GM12875 (cell line): ENCODE measurements at regions not wholly inside any gene's neighbourhood (a gene's known extent, or its start where the extent isn't known, plus 50 kb on each side); places are given as distances from the start of the nearest gene placed in this dataset.

ENCODE experiments used
- H3K4me3 ChIP-seq: one replicate; pipeline ENCODE4 v1.5.1; 2011; ENCODE audit warnings: low read depth, low read length, control low read depth
- TF ChIP-seq, protein P1 (sequence below): IDR thresholded peaks from 2 replicates; pipeline ENCODE4 v1.5.1; 2011; ENCODE audit warnings: low read depth, mild to moderate bottlenecking, control low read depth, inconsistent platforms, low read length, moderate library complexity, borderline replicate concordance; ENCODE audit not compliant: insufficient read depth

DNA sequence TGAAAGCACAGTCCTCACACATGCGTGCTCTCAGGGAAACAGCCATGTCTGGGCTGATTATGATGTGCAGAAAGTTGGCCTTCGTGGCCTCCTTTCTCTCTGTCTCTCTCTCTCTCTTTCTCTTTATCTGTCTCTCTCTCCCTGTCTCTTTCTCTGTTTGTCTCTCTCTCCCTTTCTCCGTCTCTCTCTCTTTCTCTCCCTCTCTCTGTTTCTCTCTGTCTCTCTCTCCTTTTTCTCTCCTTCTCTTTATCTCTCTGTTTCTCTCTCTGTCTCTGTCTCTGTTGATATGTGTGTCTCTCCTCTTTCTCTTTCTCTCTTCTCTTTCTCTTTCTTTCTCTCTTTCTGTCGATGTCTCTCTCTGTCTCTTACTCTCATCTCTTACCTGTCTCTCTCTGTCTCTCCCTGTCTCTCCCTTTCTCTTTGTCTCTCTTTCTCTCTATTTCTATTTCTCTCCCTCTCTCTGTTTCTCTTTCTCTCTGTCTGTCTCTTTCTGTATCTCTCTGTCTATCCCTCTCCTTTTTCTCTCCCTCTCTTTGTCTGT, 105.4 kb upstream of the MPP7 start:
- no peak overlapping the region for H3K4me3 ChIP-seq
- TF ChIP-seq, protein P1, sequence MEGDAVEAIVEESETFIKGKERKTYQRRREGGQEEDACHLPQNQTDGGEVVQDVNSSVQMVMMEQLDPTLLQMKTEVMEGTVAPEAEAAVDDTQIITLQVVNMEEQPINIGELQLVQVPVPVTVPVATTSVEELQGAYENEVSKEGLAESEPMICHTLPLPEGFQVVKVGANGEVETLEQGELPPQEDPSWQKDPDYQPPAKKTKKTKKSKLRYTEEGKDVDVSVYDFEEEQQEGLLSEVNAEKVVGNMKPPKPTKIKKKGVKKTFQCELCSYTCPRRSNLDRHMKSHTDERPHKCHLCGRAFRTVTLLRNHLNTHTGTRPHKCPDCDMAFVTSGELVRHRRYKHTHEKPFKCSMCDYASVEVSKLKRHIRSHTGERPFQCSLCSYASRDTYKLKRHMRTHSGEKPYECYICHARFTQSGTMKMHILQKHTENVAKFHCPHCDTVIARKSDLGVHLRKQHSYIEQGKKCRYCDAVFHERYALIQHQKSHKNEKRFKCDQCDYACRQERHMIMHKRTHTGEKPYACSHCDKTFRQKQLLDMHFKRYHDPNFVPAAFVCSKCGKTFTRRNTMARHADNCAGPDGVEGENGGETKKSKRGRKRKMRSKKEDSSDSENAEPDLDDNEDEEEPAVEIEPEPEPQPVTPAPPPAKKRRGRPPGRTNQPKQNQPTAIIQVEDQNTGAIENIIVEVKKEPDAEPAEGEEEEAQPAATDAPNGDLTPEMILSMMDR: no peak

GRCh38 chr10:28410420-28411135, 107.7 kb upstream of the MPP7 start:
- H3K4me3 ChIP-seq: no peak overlapping the region
- TF ChIP-seq, protein P1: no peak

- TF ChIP-seq, protein P1: no peak
- no peak overlapping the region for H3K4me3 ChIP-seq
These were observed 108.2 kb upstream of the MPP7 start for GRCh38 chr10:28411136-28411460.

- H3K4me3 ChIP-seq: no peak overlapping the region
- TF ChIP-seq, protein P1: no peak
These were observed 108.8 kb upstream of the MPP7 start for GRCh38 chr10:28411648-28412047.

- TF ChIP-seq, protein P1: no peak
- no peak overlapping the region for H3K4me3 ChIP-seq
These were observed 114.8 kb upstream of the WAC start for GRCh38 chr10:28418069-28418468.

- TF ChIP-seq, protein P1: no peak
- no peak overlapping the region for H3K4me3 ChIP-seq
These were observed 107.5 kb upstream of the WAC start for GRCh38 chr10:28425422-28425821.
